ENCODE measurements at regions not wholly inside any gene's neighbourhood (a gene's known extent, or its start where the extent isn't known, plus 50 kb on each side); places are given as distances from the start of the nearest gene placed in this dataset.

- in situ Hi-C loops (cut with MboI; ENCODE audit: low pct_unique_long_range_greater_than_20kb in 2 of 9, low sequenced_read_pairs in 9 of 9, unreplicated experiment in 9 of 9): no loop called here
- H3K4me1 ChIP-seq (replicated peaks in 1 of 2): peaks cover 2 to 11% of the 10 kb centered on the region in 2 donors
- no peak overlapping the region for H3K27ac ChIP-seq
- ATAC-seq (replicated peaks in 6 of 8): no peak
- 18 to 100% (median 90%) methylated on average over 1 to 3 of the region's 3 CpGs; no CpG with 5 or more reads in 2 of the 10 experiments for WGBS, 10 experiments
- no peak overlapping the region for H3K4me3 ChIP-seq
These were observed 232.8 kb downstream of the CHRM3 start for GRCh38 chr1:239619190-239619589.

GRCh38 chr1:239630767-239631166, 244.4 kb downstream of the CHRM3 start:
- no peaks in the 10 kb centered on the region for H3K4me1 ChIP-seq (replicated peaks in 1 of 2)
- no peak overlapping the region for H3K27ac ChIP-seq
- WGBS, 10 experiments: 0 to 80% (median 67%) methylated on average over 1 to 2 of the region's 3 CpGs; no CpG with 5 or more reads in 7 of the 10 experiments
- peak in 1 of 8 experiments; percentile 11 for ATAC-seq (replicated peaks in 6 of 8)
- H3K4me3 ChIP-seq: no peak overlapping the region
- in situ Hi-C loops (cut with MboI; ENCODE audit: low pct_unique_long_range_greater_than_20kb in 2 of 9, low sequenced_read_pairs in 9 of 9, unreplicated experiment in 9 of 9): loop anchor here in 2 of 9 experiments (10.0 to 25.0 kb wide), 2 partner anchors 64 to 107 kb away; no protein-coding TSS in a partner anchor

DNA sequence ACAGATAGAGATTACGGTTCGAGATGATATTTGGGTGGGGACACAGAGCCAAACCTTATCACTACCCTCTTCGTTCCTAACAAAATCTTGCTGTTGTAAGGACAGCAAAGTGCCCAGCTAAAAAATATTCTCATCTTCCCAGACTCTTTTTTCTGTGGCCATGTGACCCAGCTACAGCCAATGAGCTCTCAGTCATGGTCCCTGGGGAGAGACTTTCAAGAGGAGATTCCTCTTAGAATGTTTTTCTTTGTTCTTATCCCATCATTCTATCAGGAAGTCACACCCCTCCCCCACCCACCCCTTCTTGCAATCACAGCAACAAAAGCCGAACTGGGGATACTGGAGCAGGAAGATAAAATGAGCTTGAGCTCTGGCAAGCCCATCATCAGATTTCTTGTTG, 247.1 kb downstream of the CHRM3 start:
- no peak for ATAC-seq (replicated peaks in 6 of 8)
- in situ Hi-C loops (cut with MboI; ENCODE audit: low pct_unique_long_range_greater_than_20kb in 2 of 9, low sequenced_read_pairs in 9 of 9, unreplicated experiment in 9 of 9): loop anchor here in 2 of 9 experiments (10.0 to 25.0 kb wide), 2 partner anchors 61 to 104 kb away; no protein-coding TSS in a partner anchor
- Histone ChIP-seq H3K4me1 (replicated peaks in 1 of 2) (no peaks in the 10 kb centered on the region), H3K4me3 (no peak overlapping the region), H3K27ac (no peak overlapping the region)
- WGBS, 10 experiments: 20 to 100% (median 90%) methylated on average over 1 to 4 of the region's 4 CpGs; no CpG with 5 or more reads in 3 of the 10 experiments

- no peak for ATAC-seq (replicated peaks in 6 of 8)
- no peaks in the 10 kb centered on the region for H3K4me1 ChIP-seq (replicated peaks in 1 of 2)
- 0 to 100% (median 50%) methylated on average over 1 to 2 of the region's 2 CpGs; no CpG with 5 or more reads in 1 of the 10 experiments for WGBS, 10 experiments
- no peak overlapping the region for H3K27ac ChIP-seq
- in situ Hi-C loops (cut with MboI; ENCODE audit: low pct_unique_long_range_greater_than_20kb in 2 of 9, low sequenced_read_pairs in 9 of 9, unreplicated experiment in 9 of 9): loop anchor here in 2 of 9 experiments (10.0 to 25.0 kb wide), 2 partner anchors 60 to 102 kb away; no protein-coding TSS in a partner anchor
- H3K4me3 ChIP-seq: no peak overlapping the region
These were observed 248.9 kb downstream of the CHRM3 start for GRCh38 chr1:239635276-239635675.

GRCh38 chr1:239636347-239636746, 250.0 kb downstream of the CHRM3 start:
- 5 to 94% (median 55%) methylated on average over 3 of the region's 3 CpGs; no CpG with 5 or more reads in 2 of the 10 experiments for WGBS, 10 experiments

DNA sequence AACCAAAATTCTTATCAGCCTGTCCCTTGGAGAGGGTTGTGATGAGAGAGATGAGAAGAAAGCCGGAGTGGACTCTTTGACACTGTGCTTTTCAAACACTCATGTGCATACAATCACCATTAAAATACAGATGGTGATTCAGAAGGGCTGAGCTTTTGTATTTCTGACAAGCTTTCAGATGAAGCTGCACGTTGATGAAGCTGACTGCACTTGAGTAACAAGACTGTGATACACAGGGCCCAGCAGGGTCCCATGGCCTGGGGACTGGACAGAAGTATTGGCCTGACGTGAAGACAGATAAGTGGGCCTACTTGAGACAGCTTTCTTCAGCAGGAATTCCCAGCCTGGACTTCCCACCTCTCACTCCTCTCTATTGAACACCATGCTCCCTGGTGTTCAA, 258.2 kb downstream of the CHRM3 start:
- peak in 3 of 8 experiments; percentile 52 to 64 (median 56) for ATAC-seq (replicated peaks in 6 of 8)
- 0 to 72% (median 40%) methylated on average over 1 to 3 of the region's 3 CpGs; no CpG with 5 or more reads in 2 of the 10 experiments for WGBS, 10 experiments
- in situ Hi-C loops (cut with MboI; ENCODE audit: low pct_unique_long_range_greater_than_20kb in 2 of 9, low sequenced_read_pairs in 9 of 9, unreplicated experiment in 9 of 9): loop anchor here in 1 of 9 experiments (25.0 kb wide), 1 partner anchor 93 kb away; no protein-coding TSS in a partner anchor
- Histone ChIP-seq H3K4me3 (no peak overlapping the region), H3K4me1 (replicated peaks in 1 of 2) (peaks cover 0 to 3% of the 10 kb centered on the region in 2 donors), H3K27ac (no peak overlapping the region)

More at GRCh38 chr1:239636347-239636746, 250.0 kb downstream of the CHRM3 start:
- no peak for ATAC-seq (replicated peaks in 6 of 8)
- Histone ChIP-seq H3K27ac (no peak overlapping the region), H3K4me3 (no peak overlapping the region), H3K4me1 (replicated peaks in 1 of 2) (no peaks in the 10 kb centered on the region)
- in situ Hi-C loops (cut with MboI; ENCODE audit: low pct_unique_long_range_greater_than_20kb in 2 of 9, low sequenced_read_pairs in 9 of 9, unreplicated experiment in 9 of 9): loop anchor here in 2 of 9 experiments (10.0 to 25.0 kb wide), 2 partner anchors 58 to 101 kb away; no protein-coding TSS in a partner anchor

DNA sequence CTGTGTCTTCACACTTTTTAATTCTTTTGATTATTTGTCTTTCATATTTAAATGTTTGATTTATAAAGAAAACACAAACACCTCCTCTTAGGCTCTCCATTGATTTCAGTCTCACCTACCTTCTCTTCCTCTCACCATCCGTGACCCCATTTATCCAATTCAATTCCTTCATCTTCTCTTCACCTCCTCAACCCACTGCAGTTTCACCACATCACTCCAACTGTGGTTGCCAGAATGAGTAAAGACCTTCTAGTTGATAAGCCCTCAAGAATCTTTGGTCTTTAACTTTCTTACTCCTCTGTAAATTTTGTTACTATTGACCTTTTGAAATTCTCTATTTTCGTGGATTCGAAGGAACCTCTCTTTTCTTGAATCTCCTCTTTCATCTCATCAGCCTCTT, 260.7 kb downstream of the CHRM3 start:
- WGBS, 10 experiments: 0 to 93% (median 89%) methylated on average over 3 of the region's 3 CpGs
- Histone ChIP-seq H3K27ac (no peak overlapping the region), H3K4me1 (replicated peaks in 1 of 2) (peaks cover 0 to 3% of the 10 kb centered on the region in 2 donors), H3K4me3 (no peak overlapping the region)
- ATAC-seq (replicated peaks in 6 of 8): no peak
- in situ Hi-C loops (cut with MboI; ENCODE audit: low pct_unique_long_range_greater_than_20kb in 2 of 9, low sequenced_read_pairs in 9 of 9, unreplicated experiment in 9 of 9): loop anchor here in 1 of 9 experiments (25.0 kb wide), 1 partner anchor 90 kb away; no protein-coding TSS in a partner anchor

GRCh38 chr1:239647964-239648632, 261.7 kb downstream of the CHRM3 start:
- no peak overlapping the region for H3K27ac ChIP-seq
- 0 to 100% (median 69%) methylated on average over 1 to 2 of the region's 2 CpGs for WGBS, 10 experiments
- in situ Hi-C loops (cut with MboI; ENCODE audit: low pct_unique_long_range_greater_than_20kb in 2 of 9, low sequenced_read_pairs in 9 of 9, unreplicated experiment in 9 of 9): loop anchor here in 1 of 9 experiments (25.0 kb wide), 1 partner anchor 89 kb away; no protein-coding TSS in a partner anchor
- H3K4me1 ChIP-seq (replicated peaks in 1 of 2): peaks cover 0 to 3% of the 10 kb centered on the region in 2 donors
- H3K4me3 ChIP-seq: no peak overlapping the region
- ATAC-seq (replicated peaks in 6 of 8): no peak

GRCh38 chr1:239655023-239655422, 268.7 kb downstream of the CHRM3 start:
- Histone ChIP-seq H3K4me3 (no peak overlapping the region), H3K4me1 (replicated peaks in 1 of 2) (no peaks in the 10 kb centered on the region), H3K27ac (no peak overlapping the region)
- in situ Hi-C loops (cut with MboI; ENCODE audit: low pct_unique_long_range_greater_than_20kb in 2 of 9, low sequenced_read_pairs in 9 of 9, unreplicated experiment in 9 of 9): no loop called here
- 6 to 100% (median 66%) methylated on average over 1 to 2 of the region's 2 CpGs; no CpG with 5 or more reads in 1 of the 10 experiments for WGBS, 10 experiments
- ATAC-seq (replicated peaks in 6 of 8): no peak

DNA sequence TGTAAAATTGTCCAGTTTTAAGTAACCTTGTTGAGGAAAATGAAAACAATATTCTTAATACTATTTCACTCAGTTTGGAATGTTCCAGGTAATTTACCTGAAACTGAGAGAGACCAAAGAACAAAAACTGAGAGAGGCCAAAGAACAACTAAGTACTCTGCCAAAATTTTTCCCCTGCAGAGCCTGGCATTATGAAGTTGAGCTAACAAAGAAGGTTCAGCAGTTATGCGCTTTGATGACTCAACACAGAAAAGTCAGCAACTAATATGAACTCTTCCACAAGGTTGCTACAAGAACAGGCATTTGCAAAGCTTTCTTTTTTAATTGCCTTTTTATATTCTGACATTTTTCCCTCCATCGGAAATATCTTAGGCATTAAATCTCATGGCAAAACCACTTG, 270.9 kb downstream of the CHRM3 start:
- Histone ChIP-seq H3K4me1 (replicated peaks in 1 of 2) (no peaks in the 10 kb centered on the region), H3K4me3 (no peak overlapping the region), H3K27ac (no peak overlapping the region)
- in situ Hi-C loops (cut with MboI; ENCODE audit: low pct_unique_long_range_greater_than_20kb in 2 of 9, low sequenced_read_pairs in 9 of 9, unreplicated experiment in 9 of 9): no loop called here
- no peak for ATAC-seq (replicated peaks in 6 of 8)
- 20 to 100% (median 74%) methylated on average over 1 to 2 of the region's 2 CpGs for WGBS, 10 experiments

GRCh38 chr1:239662950-239663349, 276.6 kb downstream of the CHRM3 start:
- H3K27ac ChIP-seq: no peak overlapping the region
- H3K4me3 ChIP-seq: no peak overlapping the region
- H3K4me1 ChIP-seq (replicated peaks in 1 of 2): no peaks in the 10 kb centered on the region
- no peak for ATAC-seq (replicated peaks in 6 of 8)
- in situ Hi-C loops (cut with MboI; ENCODE audit: low pct_unique_long_range_greater_than_20kb in 2 of 9, low sequenced_read_pairs in 9 of 9, unreplicated experiment in 9 of 9): no loop called here
- 4 to 95% (median 87%) methylated on average over 2 to 3 of the region's 3 CpGs for WGBS, 10 experiments

DNA sequence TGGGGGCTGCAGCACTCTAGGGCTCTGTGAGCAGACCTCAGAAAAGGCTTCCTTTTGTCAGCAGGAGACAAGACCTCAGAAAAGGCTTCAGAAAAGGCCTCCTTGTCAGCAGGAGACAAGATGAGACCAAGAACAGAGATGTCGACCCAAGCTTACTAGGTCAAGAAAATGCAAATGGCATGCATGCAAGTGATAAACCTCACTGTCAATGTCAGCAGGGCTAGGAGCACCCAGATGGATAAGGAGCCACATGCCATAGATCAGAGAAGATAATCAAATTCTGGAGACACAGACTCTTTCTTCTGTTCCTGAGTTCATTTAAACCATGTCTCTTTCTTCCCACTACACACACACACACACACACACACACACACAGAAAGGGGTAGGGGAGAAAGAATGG, 285.9 kb downstream of the CHRM3 start:
- in situ Hi-C loops (cut with MboI; ENCODE audit: low pct_unique_long_range_greater_than_20kb in 2 of 9, low sequenced_read_pairs in 9 of 9, unreplicated experiment in 9 of 9): no loop called here
- ATAC-seq (replicated peaks in 6 of 8): peak in 1 of 8 experiments; percentile 12
- Histone ChIP-seq H3K4me3 (no peak overlapping the region), H3K27ac (no peak overlapping the region), H3K4me1 (replicated peaks in 1 of 2) (peaks cover 0 to 1% of the 10 kb centered on the region in 2 donors)
- WGBS, 10 experiments: 40 to 86% (median 55%) methylated on average over 1 of the region's 1 CpG; no CpG with 5 or more reads in 7 of the 10 experiments

DNA sequence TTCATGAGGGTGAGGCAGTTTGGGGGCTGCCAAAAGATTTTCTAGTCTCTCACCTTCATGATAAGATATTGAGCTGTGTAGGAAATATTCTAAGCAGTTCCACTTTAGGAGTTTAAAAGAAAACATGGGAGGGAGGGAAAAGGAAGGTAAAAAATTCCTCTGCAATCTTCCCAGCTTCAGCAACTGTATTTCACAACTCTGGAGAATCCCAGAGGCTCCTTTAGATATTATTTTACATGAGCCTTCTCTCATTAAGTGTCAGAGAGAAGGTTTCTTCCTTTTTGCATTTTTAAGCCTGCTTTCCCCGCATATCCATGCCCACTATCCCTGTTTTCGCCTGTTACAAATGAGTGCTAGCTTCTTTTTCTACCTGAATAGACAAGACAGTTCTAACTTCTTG, 289.4 kb downstream of the CHRM3 start:
- H3K4me3 ChIP-seq: no peak overlapping the region
- in situ Hi-C loops (cut with MboI; ENCODE audit: low pct_unique_long_range_greater_than_20kb in 2 of 9, low sequenced_read_pairs in 9 of 9, unreplicated experiment in 9 of 9): no loop called here
- no peak for ATAC-seq (replicated peaks in 6 of 8)
- H3K27ac ChIP-seq: no peak overlapping the region
- peaks cover 0 to 3% of the 10 kb centered on the region in 2 donors for H3K4me1 ChIP-seq (replicated peaks in 1 of 2)
- 17 to 100% (median 87%) methylated on average over 1 to 2 of the region's 2 CpGs; no CpG with 5 or more reads in 4 of the 10 experiments for WGBS, 10 experiments

Data from motor neuron (in vitro differentiated cells).